Neural progenitor cell (in vitro differentiated cells): ENCODE measurements at regions not wholly inside any gene's neighbourhood (a gene's known extent, or its start where the extent isn't known, plus 50 kb on each side); places are given as distances from the start of the nearest gene placed in this dataset.
"Not testable (repeated sequence)": the region's sequence is repeated elsewhere in the genome, so short reads cannot be mapped to it uniquely, and the experiment has no call there.

ENCODE experiments used
- DNase-seq: peaks from one replicate; pipeline ENCODE4 v3.0.0-alpha.2; 2016; ENCODE audit warnings: low spot score
- H2AFZ ChIP-seq: fragments of 200-600 bp; sonication (generic); replicated peaks from 2 replicates; pipeline ENCODE4 v1.6.1; 2016; ENCODE audit warnings: antibody characterized with exemption
- H3F3A ChIP-seq: fragments of 200-600 bp; sonication (generic); 2 replicates; pipeline ENCODE4 v1.6.1; 2016; ENCODE audit warnings: antibody characterized with exemption, low read depth
- H3K27ac ChIP-seq: fragments of 200-600 bp; sonication (generic); 2 replicates; pipeline ENCODE4 v1.5.1; 2016; ENCODE audit warnings: mild to moderate bottlenecking
- H3K27me3 ChIP-seq: fragments of 200-600 bp; sonication (generic); 2 replicates; pipeline ENCODE4 v1.6.1; 2016; ENCODE audit warnings: mild to moderate bottlenecking, moderate library complexity
- H3K36me3 ChIP-seq: fragments of 200-600 bp; sonication (generic); 2 replicates; pipeline ENCODE4 v1.5.1; 2016
- H3K4me1 ChIP-seq: fragments of 200-600 bp; sonication (generic); 2 replicates; pipeline ENCODE4 v1.6.1; 2016; ENCODE audit warnings: mixed run types
- H3K4me2 ChIP-seq: fragments of 200-600 bp; sonication (generic); 2 replicates; pipeline ENCODE4 v1.6.1; 2016
- H3K4me3 ChIP-seq: fragments of 200-600 bp; sonication (generic); 2 replicates; pipeline ENCODE4 v1.5.1; 2016
- H3K79me2 ChIP-seq: fragments of 200-600 bp; sonication (generic); 2 replicates; pipeline ENCODE4 v1.6.1; 2016; ENCODE audit warnings: low read depth
- H3K9ac ChIP-seq: fragments of 200-600 bp; sonication (generic); 2 replicates; pipeline ENCODE4 v1.6.1; 2016
- H3K9me3 ChIP-seq: fragments of 200-600 bp; sonication (generic); 2 replicates; pipeline ENCODE4 v1.5.1; 2016; ENCODE audit warnings: low read depth
- H4K20me1 ChIP-seq: fragments of 200-600 bp; sonication (generic); 2 replicates; pipeline ENCODE4 v1.6.1; 2016; ENCODE audit warnings: low read depth
- H3K27ac Mint-ChIP-seq: 3 replicates; pipeline ENCODE4 v1.8.0; 2021; ENCODE audit warnings: mixed read lengths
- H3K27me3 Mint-ChIP-seq: 2 replicates; pipeline ENCODE4 v1.8.0; 2022; ENCODE audit warnings: low read depth, mild to moderate bottlenecking, inconsistent platforms, moderate library complexity, mixed read lengths; ENCODE audit not compliant: insufficient read depth
- H3K36me3 Mint-ChIP-seq: 3 replicates; pipeline ENCODE4 v1.8.0; 2021; ENCODE audit warnings: mixed read lengths
- H3K4me1 Mint-ChIP-seq: 3 replicates; pipeline ENCODE4 v1.8.0; 2021; ENCODE audit warnings: mixed read lengths
- H3K4me3 Mint-ChIP-seq: 3 replicates; pipeline ENCODE4 v1.8.0; 2021; ENCODE audit warnings: mild to moderate bottlenecking, moderate library complexity, mixed read lengths
- H3K9me3 Mint-ChIP-seq: 3 replicates; pipeline ENCODE4 v1.8.0; 2020; ENCODE audit warnings: mixed read lengths
- CTCF ChIP-seq: fragments of 200-600 bp; sonication (generic); IDR thresholded peaks from 2 replicates; pipeline ENCODE4 v1.5.1; 2017; ENCODE audit warnings: antibody characterized with exemption, mild to moderate bottlenecking
- EZH2 ChIP-seq: fragments of 200-600 bp; sonication (generic); IDR thresholded peaks from 2 replicates; pipeline ENCODE4 v1.6.1; 2017; ENCODE audit warnings: antibody characterized with exemption, mild to moderate bottlenecking, moderate library complexity
- EZH2phosphoT487 ChIP-seq: fragments of 200-600 bp; sonication (generic); IDR thresholded peaks from 2 replicates; pipeline ENCODE4 v1.6.1; 2017; ENCODE audit warnings: antibody characterized with exemption

DNA sequence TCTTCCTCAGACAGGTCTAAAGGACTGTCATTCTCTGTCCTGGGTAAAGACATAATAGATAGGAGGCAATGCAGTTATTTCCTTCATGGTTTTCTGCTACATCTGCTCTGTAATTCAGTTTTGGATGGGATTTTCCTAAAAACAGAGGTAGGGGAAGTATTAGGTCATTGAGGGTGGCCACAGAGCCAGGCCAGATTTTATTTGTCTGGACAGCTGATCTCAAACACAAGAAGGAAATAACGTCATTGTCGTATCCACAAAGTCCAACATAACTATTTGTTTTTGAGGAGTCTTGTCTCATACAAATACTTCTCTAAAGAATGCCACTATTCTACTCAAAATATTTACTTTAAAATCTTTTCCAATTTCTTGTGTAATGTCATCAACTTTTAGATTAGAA is 154.8 kb upstream of the MAP2 start:
- Histone ChIP-seq H3K27me3 (no peaks in the 10 kb centered on the region), H3K4me1 (no peaks in the 10 kb centered on the region), H3K4me2 (no peak overlapping the region), H4K20me1 (no peaks in the 10 kb centered on the region), H3K27ac (no peak overlapping the region), H3K9ac (no peak overlapping the region), H3K9me3 (no peaks in the 10 kb centered on the region), H2AFZ (no peak overlapping the region), H3K4me3 (no peak overlapping the region), H3K79me2 (no peaks in the 10 kb centered on the region), H3F3A (no peaks in the 10 kb centered on the region), H3K36me3 (no peaks in the 10 kb centered on the region)
- H3K27me3 Mint-ChIP-seq = no peaks in the 10 kb centered on the region
- no peak overlapping the region for H3K27ac Mint-ChIP-seq
- no peak for DNase-seq
- H3K9me3 Mint-ChIP-seq = peaks cover 10% of the 10 kb centered on the region
- TF ChIP-seq EZH2 = no peak
- TF ChIP-seq CTCF = no peak
- no peak for TF ChIP-seq EZH2phosphoT487
- no peaks in the 10 kb centered on the region for H3K36me3 Mint-ChIP-seq
- H3K4me1 Mint-ChIP-seq = no peaks in the 10 kb centered on the region
- no peak overlapping the region for H3K4me3 Mint-ChIP-seq

DNA sequence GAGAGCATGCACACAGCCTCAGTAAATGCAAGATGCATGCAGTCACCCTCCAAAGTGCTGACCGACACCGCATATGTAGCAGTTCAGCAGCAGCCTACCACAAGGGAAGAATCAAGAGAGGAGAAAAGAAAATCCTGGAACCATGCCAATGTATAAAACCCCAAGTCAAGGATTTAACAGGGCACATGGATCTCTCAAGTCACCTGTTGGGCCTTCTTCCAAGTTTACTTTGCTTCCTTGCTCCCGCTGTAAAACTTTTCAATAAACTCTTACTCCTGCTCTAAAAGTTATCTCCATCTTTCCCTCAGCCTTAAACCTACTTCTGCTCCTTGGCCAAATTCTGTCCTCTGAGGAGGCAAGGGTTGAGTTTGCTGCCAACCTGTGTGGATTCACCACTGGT is 147.8 kb upstream of the MAP2 start:
- Mint-ChIP-seq H3K9me3 (no peaks in the 10 kb centered on the region), H3K27me3 (no peaks in the 10 kb centered on the region), H3K4me1 (no peaks in the 10 kb centered on the region), H3K4me3 (no peak overlapping the region), H3K36me3 (no peaks in the 10 kb centered on the region), H3K27ac (no peak overlapping the region)
- Histone ChIP-seq H3K9me3 (no peaks in the 10 kb centered on the region), H3K79me2 (no peaks in the 10 kb centered on the region), H3F3A (no peaks in the 10 kb centered on the region), H3K4me2 (no peak overlapping the region), H3K27me3 (no peaks in the 10 kb centered on the region), H4K20me1 (no peaks in the 10 kb centered on the region), H2AFZ (no peak overlapping the region), H3K36me3 (no peaks in the 10 kb centered on the region), H3K9ac (no peak overlapping the region), H3K4me1 (no peaks in the 10 kb centered on the region), H3K4me3 (no peak overlapping the region), H3K27ac (no peak overlapping the region)
- DNase-seq = no peak
- TF ChIP-seq CTCF (no peak), EZH2phosphoT487 (no peak), EZH2 (no peak)

GRCh38 chr2:209277444-209277843 is 146.4 kb upstream of the MAP2 start:
- Histone ChIP-seq H3K4me1 (no peaks in the 10 kb centered on the region), H3K36me3 (no peaks in the 10 kb centered on the region), H3K9ac (no peak overlapping the region), H3K4me2 (no peak overlapping the region), H3K79me2 (no peaks in the 10 kb centered on the region), H3K9me3 (no peaks in the 10 kb centered on the region), H3K4me3 (no peak overlapping the region), H3K27ac (no peak overlapping the region), H3F3A (no peaks in the 10 kb centered on the region), H3K27me3 (no peaks in the 10 kb centered on the region), H4K20me1 (no peaks in the 10 kb centered on the region), H2AFZ (no peak overlapping the region)
- H3K27me3 Mint-ChIP-seq = no peaks in the 10 kb centered on the region
- TF ChIP-seq CTCF (no peak), EZH2 (no peak), EZH2phosphoT487 (no peak)
- DNase-seq = no peak
- no peaks in the 10 kb centered on the region for H3K36me3 Mint-ChIP-seq
- H3K4me3 Mint-ChIP-seq = no peak overlapping the region
- H3K27ac Mint-ChIP-seq = no peak overlapping the region
- no peaks in the 10 kb centered on the region for H3K4me1 Mint-ChIP-seq
- H3K9me3 Mint-ChIP-seq = no peaks in the 10 kb centered on the region

- no peaks in the 10 kb centered on the region for H3K9me3 ChIP-seq
- H4K20me1 ChIP-seq = no peaks in the 10 kb centered on the region
- H3F3A ChIP-seq = no peaks in the 10 kb centered on the region
- no peaks in the 10 kb centered on the region for H3K36me3 ChIP-seq
- H3K27me3 Mint-ChIP-seq = peaks cover 17% of the 10 kb centered on the region
- H3K27ac Mint-ChIP-seq = no peak overlapping the region
- no peak overlapping the region for H3K27ac ChIP-seq
- TF ChIP-seq CTCF = no peak
- TF ChIP-seq EZH2 = no peak
- TF ChIP-seq EZH2phosphoT487 = no peak
- H3K9me3 Mint-ChIP-seq = peaks cover 8% of the 10 kb centered on the region
- H3K4me1 Mint-ChIP-seq = no peaks in the 10 kb centered on the region
- H3K4me1 ChIP-seq = no peaks in the 10 kb centered on the region
- no peak overlapping the region for H3K4me3 Mint-ChIP-seq
- no peak overlapping the region for H2AFZ ChIP-seq
- no peak overlapping the region for H3K9ac ChIP-seq
- no peak overlapping the region for H3K4me2 ChIP-seq
- H3K79me2 ChIP-seq = no peaks in the 10 kb centered on the region
- peaks cover 29% of the 10 kb centered on the region for H3K27me3 ChIP-seq
- no peak for DNase-seq
- H3K36me3 Mint-ChIP-seq = no peaks in the 10 kb centered on the region
- H3K4me3 ChIP-seq = no peak overlapping the region
Measured at GRCh38 chr2:209298601-209299000, 125.2 kb upstream of the MAP2 start.

DNA sequence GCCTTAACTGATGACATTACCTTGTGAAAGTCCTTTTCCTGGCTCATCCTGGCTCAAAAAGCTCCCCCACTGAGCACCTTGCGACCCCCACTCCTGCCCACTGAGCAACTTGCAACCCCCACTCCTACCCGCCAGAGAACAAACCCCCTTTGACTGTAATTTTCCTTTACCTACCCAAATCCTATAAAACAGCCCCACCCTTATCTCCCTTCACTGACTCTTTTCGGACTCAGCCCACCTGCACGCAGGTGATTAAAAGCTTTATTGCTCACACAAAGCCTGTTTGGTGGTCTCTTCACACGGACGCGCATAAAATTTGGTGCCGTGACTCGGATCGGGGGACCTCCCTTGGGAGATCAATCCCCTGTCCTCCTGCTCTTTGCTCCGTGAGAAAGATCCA is 124.4 kb upstream of the MAP2 start:
- H3K4me2 ChIP-seq = peak overlapping the region; percentile 42
- not testable (repeated sequence) for H3K36me3 ChIP-seq, H3K9me3 ChIP-seq, H3K9me3 Mint-ChIP-seq, H3K9ac ChIP-seq, H3K27ac Mint-ChIP-seq, H3K4me1 Mint-ChIP-seq, H2AFZ ChIP-seq, H3K4me1 ChIP-seq, H3F3A ChIP-seq, H3K36me3 Mint-ChIP-seq, H3K27ac ChIP-seq, DNase-seq, H4K20me1 ChIP-seq, H3K4me3 ChIP-seq, H3K79me2 ChIP-seq
- H3K4me3 Mint-ChIP-seq = peak overlapping the region; percentile 9
- peaks cover 17% of the 10 kb centered on the region for H3K27me3 Mint-ChIP-seq
- H3K27me3 ChIP-seq = peaks cover 29% of the 10 kb centered on the region
